ENCODE measurements at regions not wholly inside any gene's neighbourhood (a gene's known extent, or its start where the extent isn't known, plus 50 kb on each side); places are given as distances from the start of the nearest gene placed in this dataset.

- ChIA-PET CTCF (ENCODE audit: low intra/inter-chr PET ratio) (no interaction called here), POLR2A (no interaction called here)
- FAIRE-seq (no peak), ATAC-seq (no peak), DNase-seq (ENCODE audit: extremely low read depth in 1 of 4, low spot score in 3 of 4) (no peak)
- no peaks in the 10 kb centered on the region for H4K20me1 ChIP-seq (replicated peaks; ENCODE audit: control insufficient read depth, insufficient read depth, low read length)
- H3K9me3 ChIP-seq (replicated peaks; ENCODE audit: control insufficient read depth, insufficient read depth, low read depth, low read length), result no peaks in the 10 kb centered on the region
- no TSS peak for BruUV-seq (replicated peaks)
- H3K4me1 ChIP-seq (replicated peaks in 1 of 2; ENCODE audit: control insufficient read depth in 2 of 2, insufficient read depth in 2 of 2, low read length in 2 of 2), result no peaks in the 10 kb centered on the region
- intact Hi-C loops (cut with micrococcal nuclease) (no loop called here), in situ Hi-C loops (cut with MboI) (no loop called here)
- 2% methylated on average over 4 of the region's 4 CpGs for WGBS (ENCODE audit: insufficient coverage, low coverage, missing lambda C conversion rate)
- H3K27me3 ChIP-seq (ENCODE audit: control insufficient read depth in 2 of 2, insufficient read depth in 2 of 2, low read length in 2 of 2), result no peaks in the 10 kb centered on the region
- H3K4me2 ChIP-seq (ENCODE audit: insufficient read depth, low read length), result no peak overlapping the region
- H3K36me3 ChIP-seq (ENCODE audit: control insufficient read depth, insufficient read depth, low read length), result no peaks in the 10 kb centered on the region
- no peak overlapping the region for H3K27ac ChIP-seq (ENCODE audit: extremely low read depth, low read depth, low read length)
- no peak overlapping the region for H3K4me3 ChIP-seq
- no peak overlapping the region for H2AFZ ChIP-seq (ENCODE audit: low read depth, low read length)
- no peaks in the 10 kb centered on the region for H3K79me2 ChIP-seq (ENCODE audit: control insufficient read depth, insufficient read depth, low read length)
- H3K9me1 ChIP-seq (ENCODE audit: control insufficient read depth, insufficient read depth, low read length), result no peaks in the 10 kb centered on the region
- no peak overlapping the region for H3K9ac ChIP-seq (ENCODE audit: insufficient read depth in 1 of 2, low read depth in 2 of 2, low read length in 2 of 2)
- TF ChIP-seq SUPT5H (IDR thresholded peaks at IDR 0.05) (no peak), GTF3C2 (IDR thresholded peaks at IDR 0.05; ENCODE audit: borderline replicate concordance, extremely low read depth, insufficient read length) (no peak), NCOA4 (IDR thresholded peaks at IDR 0.05; ENCODE audit: partially characterized antibody) (no peak), POLR2B (IDR thresholded peaks at IDR 0.05; ENCODE audit: low read depth, partially characterized antibody) (no peak), ZNF280A (IDR thresholded peaks at IDR 0.05; ENCODE audit: low read depth, partially characterized antibody) (no peak), POLR3A (IDR thresholded peaks at IDR 0.05; ENCODE audit: borderline replicate concordance, extremely low read depth, insufficient read depth, insufficient read length) (no peak), CBX5 (IDR thresholded peaks at IDR 0.05; ENCODE audit: borderline replicate concordance, low read depth) (no peak), ZNF121 (CRISPR knock-in tag; conservative IDR thresholded peaks at IDR 0.05) (no peak), GATAD2A (IDR thresholded peaks at IDR 0.05) (no peak)
- TF ChIP-seq, protein P1, sequence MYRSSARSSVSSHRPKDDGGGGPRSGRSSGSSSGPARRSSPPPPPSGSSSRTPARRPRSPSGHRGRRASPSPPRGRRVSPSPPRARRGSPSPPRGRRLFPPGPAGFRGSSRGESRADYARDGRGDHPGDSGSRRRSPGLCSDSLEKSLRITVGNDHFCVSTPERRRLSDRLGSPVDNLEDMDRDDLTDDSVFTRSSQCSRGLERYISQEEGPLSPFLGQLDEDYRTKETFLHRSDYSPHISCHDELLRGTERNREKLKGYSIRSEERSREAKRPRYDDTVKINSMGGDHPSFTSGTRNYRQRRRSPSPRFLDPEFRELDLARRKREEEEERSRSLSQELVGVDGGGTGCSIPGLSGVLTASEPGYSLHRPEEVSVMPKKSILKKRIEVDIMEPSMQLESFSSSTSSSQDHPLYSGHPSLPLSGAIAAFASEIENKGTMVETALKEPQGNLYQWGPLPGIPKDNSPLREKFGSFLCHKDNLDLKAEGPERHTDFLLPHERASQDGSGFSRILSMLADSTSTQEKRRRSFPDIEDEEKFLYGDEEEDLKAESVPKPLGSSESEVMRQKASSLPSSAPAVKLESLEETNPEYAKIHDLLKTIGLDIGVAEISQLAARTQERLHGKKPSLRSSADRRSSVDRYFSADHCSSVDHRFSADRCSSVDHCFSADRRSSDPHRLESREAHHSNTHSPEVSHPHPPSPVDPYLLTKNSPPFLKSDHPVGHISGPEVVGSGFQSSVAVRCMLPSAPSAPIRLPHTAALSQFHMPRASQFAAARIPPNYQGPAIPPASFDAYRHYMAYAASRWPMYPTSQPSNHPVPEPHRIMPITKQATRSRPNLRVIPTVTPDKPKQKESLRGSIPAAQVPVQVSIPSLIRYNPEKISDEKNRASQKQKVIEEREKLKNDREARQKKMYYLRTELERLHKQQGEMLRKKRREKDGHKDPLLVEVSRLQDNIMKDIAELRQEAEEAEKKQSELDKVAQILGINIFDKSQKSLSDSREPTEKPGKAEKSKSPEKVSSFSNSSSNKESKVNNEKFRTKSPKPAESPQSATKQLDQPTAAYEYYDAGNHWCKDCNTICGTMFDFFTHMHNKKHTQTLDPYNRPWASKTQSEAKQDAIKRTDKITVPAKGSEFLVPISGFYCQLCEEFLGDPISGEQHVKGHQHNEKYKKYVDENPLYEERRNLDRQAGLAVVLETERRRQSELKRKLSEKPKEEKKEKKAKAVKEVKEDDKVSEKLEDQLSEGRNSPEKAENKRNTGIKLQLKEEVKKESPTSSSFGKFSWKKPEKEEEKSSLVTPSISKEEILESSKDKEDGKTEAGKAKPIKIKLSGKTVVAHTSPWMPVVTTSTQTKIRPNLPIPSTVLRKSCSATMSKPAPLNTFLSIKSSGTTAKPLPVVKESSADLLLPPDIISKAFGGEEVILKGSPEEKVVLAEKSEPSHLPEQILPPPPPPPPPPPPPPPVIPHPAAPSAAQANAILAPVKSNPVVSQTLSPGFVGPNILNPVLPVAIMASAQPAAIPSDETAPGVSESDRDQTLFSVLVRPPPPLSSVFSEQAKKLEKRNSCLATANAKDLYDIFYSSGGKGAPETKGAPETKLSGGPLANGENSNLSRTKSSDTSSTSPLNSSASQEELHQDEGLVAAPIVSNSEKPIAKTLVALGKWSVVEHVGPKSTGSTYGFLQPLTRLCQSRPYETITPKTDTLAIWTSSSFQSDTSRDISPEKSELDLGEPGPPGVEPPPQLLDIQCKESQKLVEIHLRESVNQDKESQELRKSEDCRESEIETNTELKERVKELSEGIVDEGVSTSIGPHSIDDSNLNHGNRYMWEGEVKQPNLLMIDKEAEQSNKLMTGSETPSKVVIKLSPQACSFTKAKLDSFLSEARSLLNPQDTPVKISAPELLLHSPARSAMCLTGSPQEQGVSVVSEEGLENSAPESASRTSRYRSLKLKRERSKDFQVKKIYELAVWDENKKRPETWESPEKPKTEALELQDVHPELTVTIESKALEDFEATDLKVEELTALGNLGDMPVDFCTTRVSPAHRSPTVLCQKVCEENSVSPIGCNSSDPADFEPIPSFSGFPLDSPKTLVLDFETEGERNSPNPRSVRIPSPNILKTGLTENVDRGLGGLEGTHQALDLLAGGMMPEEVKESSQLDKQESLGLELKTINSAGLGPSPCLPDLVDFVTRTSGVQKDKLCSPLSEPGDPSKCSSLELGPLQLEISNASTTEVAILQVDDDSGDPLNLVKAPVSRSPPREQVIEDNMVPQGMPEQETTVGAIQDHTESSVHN (IDR thresholded peaks at IDR 0.05; ENCODE audit: borderline replicate concordance in 1 of 2, low read depth in 1 of 2), result no peak
These were observed 106.8 kb upstream of the FAM47A start for GRCh38 chrX:34238896-34239295.

Measured in K562 (cell line).